PC-9 (cell line): ENCODE measurements at regions not wholly inside any gene's neighbourhood (a gene's known extent, or its start where the extent isn't known, plus 50 kb on each side); places are given as distances from the start of the nearest gene placed in this dataset.

Source experiments
- CTCF ChIP-seq: fragments of 200-600 bp; sonication (generic); conservative IDR thresholded peaks from 2 replicates; pipeline ENCODE4 v1.6.1; 2017; ENCODE audit warnings: mixed run types, antibody characterized with exemption, mild to moderate bottlenecking, moderate library complexity
- EZH2 ChIP-seq: fragments of 200-600 bp; sonication (generic); IDR thresholded peaks from 2 replicates; pipeline ENCODE4 v1.8.0; 2017; ENCODE audit warnings: antibody characterized with exemption, low read depth

- TF ChIP-seq CTCF (no peak), EZH2 (no peak)
These were observed 159.7 kb upstream of the ZNF337 start for GRCh38 chr20:25856256-25856884.
